ENCODE measurements at regions not wholly inside any gene's neighbourhood (a gene's known extent, or its start where the extent isn't known, plus 50 kb on each side); places are given as distances from the start of the nearest gene placed in this dataset.
"Not testable (repeated sequence)": the region's sequence is repeated elsewhere in the genome, so short reads cannot be mapped to it uniquely, and the experiment has no call there.

- H3K36me3 Mint-ChIP-seq (ENCODE audit: low read depth) = peaks cover 9% of the 10 kb centered on the region; the same call in 1 of the 2 replicates
- H3K27me3 Mint-ChIP-seq (ENCODE audit: insufficient read depth) = peaks cover 2% of the 10 kb centered on the region; the same call in 1 of the 2 replicates
- H3K9me3 Mint-ChIP-seq = peaks cover 73% of the 10 kb centered on the region
- no peak overlapping the region for H3K27ac Mint-ChIP-seq
- H3K4me1 Mint-ChIP-seq (ENCODE audit: low read depth) = no peaks in the 10 kb centered on the region
- H3K4me3 Mint-ChIP-seq = no peak overlapping the region
- DNase-seq = no peak
- TF ChIP-seq CTCF (IDR thresholded peaks at IDR 0.05) = no peak
These were observed 149.9 kb downstream of the OR4M2 start for GRCh38 chr15:22229990-22230819.

- Mint-ChIP-seq H3K4me3 (no peak overlapping the region), H3K36me3 (ENCODE audit: low read depth) (peaks cover 10% of the 10 kb centered on the region), H3K27ac (no peak overlapping the region), H3K9me3 (peaks cover 71% of the 10 kb centered on the region), H3K27me3 (ENCODE audit: insufficient read depth) (peaks cover 2% of the 10 kb centered on the region; the same call in 1 of the 2 replicates), H3K4me1 (ENCODE audit: low read depth) (no peaks in the 10 kb centered on the region)
- no peak for DNase-seq
- no peak for TF ChIP-seq CTCF (IDR thresholded peaks at IDR 0.05)
These were observed 151.3 kb downstream of the OR4M2 start for GRCh38 chr15:22231603-22232002.

- Mint-ChIP-seq H3K27me3 (ENCODE audit: insufficient read depth) (no peaks in the 10 kb centered on the region), H3K9me3 (peaks cover 70% of the 10 kb centered on the region), H3K27ac (no peak overlapping the region), H3K36me3 (ENCODE audit: low read depth) (peaks cover 11% of the 10 kb centered on the region), H3K4me1 (ENCODE audit: low read depth) (no peaks in the 10 kb centered on the region), H3K4me3 (no peak overlapping the region)
- DNase-seq = no peak
- no peak for TF ChIP-seq CTCF (IDR thresholded peaks at IDR 0.05)
These were observed 152.3 kb downstream of the OR4M2 start for GRCh38 chr15:22232675-22233074.

GRCh38 chr15:22235261-22235930 is 155.1 kb downstream of the OR4M2 start:
- not testable (repeated sequence) for H3K4me1 Mint-ChIP-seq (ENCODE audit: low read depth); H3K4me3 Mint-ChIP-seq; H3K27ac Mint-ChIP-seq; DNase-seq; H3K27me3 Mint-ChIP-seq (ENCODE audit: insufficient read depth); H3K36me3 Mint-ChIP-seq (ENCODE audit: low read depth)
- H3K9me3 Mint-ChIP-seq = peaks cover 72% of the 10 kb centered on the region

GRCh38 chr15:22236469-22236868 is 156.1 kb downstream of the OR4M2 start:
- no peak for TF ChIP-seq CTCF (IDR thresholded peaks at IDR 0.05)
- peaks cover 74% of the 10 kb centered on the region for H3K9me3 Mint-ChIP-seq
- no peaks in the 10 kb centered on the region for H3K4me1 Mint-ChIP-seq (ENCODE audit: low read depth)
- H3K27ac Mint-ChIP-seq = no peak overlapping the region
- peaks cover 9% of the 10 kb centered on the region for H3K36me3 Mint-ChIP-seq (ENCODE audit: low read depth)
- peaks cover 4% of the 10 kb centered on the region; the same call in 1 of the 2 replicates for H3K27me3 Mint-ChIP-seq (ENCODE audit: insufficient read depth)
- no peak for DNase-seq
- H3K4me3 Mint-ChIP-seq = no peak overlapping the region

- DNase-seq = no peak
- no peak overlapping the region for H3K27ac Mint-ChIP-seq
- H3K4me1 Mint-ChIP-seq (ENCODE audit: low read depth) = no peaks in the 10 kb centered on the region
- H3K27me3 Mint-ChIP-seq (ENCODE audit: insufficient read depth) = peaks cover 4% of the 10 kb centered on the region; the same call in 1 of the 2 replicates
- H3K9me3 Mint-ChIP-seq = peaks cover 72% of the 10 kb centered on the region
- no peak for TF ChIP-seq CTCF (IDR thresholded peaks at IDR 0.05)
- H3K36me3 Mint-ChIP-seq (ENCODE audit: low read depth) = peaks cover 9% of the 10 kb centered on the region
- H3K4me3 Mint-ChIP-seq = no peak overlapping the region
These were observed 157.6 kb downstream of the OR4M2 start for GRCh38 chr15:22237891-22238275.

- H3K27ac Mint-ChIP-seq; H3K4me3 Mint-ChIP-seq; H3K36me3 Mint-ChIP-seq (ENCODE audit: low read depth); DNase-seq; H3K4me1 Mint-ChIP-seq (ENCODE audit: low read depth); H3K27me3 Mint-ChIP-seq (ENCODE audit: insufficient read depth): not testable (repeated sequence)
- H3K9me3 Mint-ChIP-seq = peaks cover 76% of the 10 kb centered on the region
These were observed 158.1 kb downstream of the OR4M2 start for GRCh38 chr15:22238276-22238958.
